Fibroblast of skin of left biceps (primary cell): ENCODE measurements at regions not wholly inside any gene's neighbourhood (a gene's known extent, or its start where the extent isn't known, plus 50 kb on each side); places are given as distances from the start of the nearest gene placed in this dataset.

Experiments
- DNase-seq, 2 experiments: peaks; one replicate each; pipeline ENCODE4 v3.0.0-alpha.2; 2013; ENCODE audit warnings: low read depth in 2 of 2

DNA sequence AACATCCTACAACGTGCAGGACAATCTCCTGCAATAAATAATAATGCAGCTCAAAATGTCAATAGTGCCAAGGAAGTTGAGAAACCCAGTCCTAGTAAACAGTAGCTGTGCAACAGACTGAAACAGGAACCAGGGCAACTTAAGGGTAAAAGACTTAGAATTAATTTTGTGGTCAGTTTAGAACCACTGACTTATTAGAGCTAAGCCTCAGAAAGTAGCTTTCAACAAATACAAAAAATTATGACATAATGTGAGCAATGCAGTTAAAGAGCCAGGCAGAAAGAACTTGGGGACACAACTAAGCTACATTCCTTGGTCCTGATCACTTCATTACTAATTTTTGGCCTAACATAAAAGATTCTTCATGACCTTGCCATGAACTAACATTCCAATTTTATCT is 195.4 kb downstream of the MACC1 start:
- no peak for DNase-seq

GRCh38 chr7:20021066-20021465 is 196.1 kb downstream of the MACC1 start:
- DNase-seq = no peak

DNA sequence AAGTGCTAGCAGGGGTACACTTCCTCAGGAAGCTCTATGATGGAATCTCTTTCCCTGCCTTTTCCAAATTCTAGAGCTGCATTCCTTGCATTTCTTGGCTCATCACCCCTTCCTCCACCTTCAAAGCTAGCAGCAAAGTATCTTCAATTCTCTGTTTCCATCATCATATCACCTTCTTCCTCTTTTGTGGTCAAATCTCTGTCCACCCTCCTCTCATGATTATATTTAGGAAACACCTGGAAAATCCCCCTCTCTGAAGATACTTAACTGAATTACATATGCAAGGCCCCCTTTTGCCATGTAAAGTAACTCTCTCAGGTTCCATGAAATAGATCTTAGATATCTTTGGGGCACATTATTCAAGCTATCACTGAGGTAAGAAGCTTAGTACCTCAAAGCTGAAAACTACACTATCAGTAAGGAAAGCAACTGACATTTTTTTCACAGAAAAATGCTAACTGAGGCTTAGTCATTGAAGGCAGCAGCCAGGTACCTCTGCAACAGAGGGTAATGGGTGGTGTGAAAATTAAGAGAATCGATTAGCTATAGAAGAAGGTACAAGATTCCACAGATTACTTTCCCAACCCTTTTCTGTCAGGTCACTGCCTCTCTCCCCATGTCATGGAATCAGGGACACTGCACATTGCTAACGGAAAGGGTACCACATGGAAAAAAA is 197.3 kb downstream of the MACC1 start:
- no peak for DNase-seq

GRCh38 chr7:20016669-20017068 is 200.5 kb downstream of the MACC1 start:
- DNase-seq = no peak

DNA sequence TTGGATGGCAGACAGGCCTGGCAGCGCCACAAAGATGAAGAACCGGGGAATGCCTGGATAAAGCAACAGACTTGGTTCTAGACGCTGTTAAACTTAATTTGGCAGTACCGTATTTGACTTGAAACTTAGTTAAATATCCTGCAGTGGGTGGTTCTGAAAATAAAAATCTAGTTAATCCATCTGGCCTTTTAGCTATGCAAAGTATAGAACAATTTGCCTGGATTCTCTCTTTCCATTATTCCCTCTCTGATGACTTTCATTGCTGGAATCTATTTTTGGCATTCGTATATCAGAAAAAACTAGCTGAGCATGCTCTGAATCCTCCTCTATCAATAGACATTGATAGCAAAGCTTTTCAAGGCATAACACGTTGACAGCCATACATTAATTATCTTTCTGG is 203.6 kb downstream of the MACC1 start:
- no peak for DNase-seq

GRCh38 chr7:20012100-20012499 is 205.1 kb downstream of the MACC1 start:
- DNase-seq = no peak

GRCh38 chr7:20010877-20011276 is 206.3 kb downstream of the MACC1 start:
- DNase-seq = no peak

- DNase-seq = no peak
These were observed 209.7 kb downstream of the MACC1 start for GRCh38 chr7:20007510-20007909.

DNA sequence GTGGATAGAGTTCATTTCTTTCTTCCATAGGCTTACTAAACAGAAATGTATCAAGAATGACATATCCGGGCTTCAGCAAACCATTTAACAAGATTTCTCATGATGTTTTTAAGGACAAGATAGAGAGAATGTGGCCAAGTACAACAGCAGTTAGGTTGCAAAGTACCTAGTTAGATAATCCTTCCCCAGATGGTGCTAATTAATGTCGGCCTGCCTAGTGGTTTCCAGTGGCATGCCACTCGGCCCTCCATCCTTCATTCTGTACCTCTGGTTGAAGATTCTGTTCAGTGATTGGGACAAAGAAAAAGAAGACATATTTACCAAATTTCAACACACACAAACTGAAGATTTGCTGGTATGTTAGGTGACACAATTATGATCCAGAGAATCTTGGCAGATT is 212.1 kb downstream of the MACC1 start:
- DNase-seq = peak in 1 of 2 experiments; percentile 11

GRCh38 chr7:19999681-20000080 is 217.5 kb downstream of the MACC1 start:
- no peak for DNase-seq

DNA sequence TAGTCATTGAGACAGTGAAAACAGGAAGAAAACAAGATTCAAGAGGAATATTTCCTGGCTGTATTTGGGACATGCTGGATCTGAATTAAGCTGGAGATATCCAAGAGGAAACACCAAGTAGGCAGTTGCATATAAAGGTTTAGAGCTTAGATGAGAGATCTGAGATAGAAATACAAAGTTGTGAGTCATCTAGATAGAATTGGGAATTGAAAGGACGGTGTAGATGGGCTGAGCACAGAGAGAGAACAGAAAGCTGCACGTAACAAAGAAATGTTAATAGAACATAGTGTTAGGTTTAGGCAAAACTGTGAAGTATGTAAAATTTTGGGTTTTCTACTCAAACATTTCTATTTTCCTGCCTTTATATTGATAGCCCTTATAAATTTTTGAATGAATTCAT is 218.5 kb upstream of the TMEM196 start:
- DNase-seq = no peak

- DNase-seq = no peak
These were observed 216.5 kb upstream of the TMEM196 start for GRCh38 chr7:19989906-19990305.

GRCh38 chr7:19988860-19989259 is 215.4 kb upstream of the TMEM196 start:
- DNase-seq = no peak

- no peak for DNase-seq
These were observed 210.8 kb upstream of the TMEM196 start for GRCh38 chr7:19984231-19984632.

DNA sequence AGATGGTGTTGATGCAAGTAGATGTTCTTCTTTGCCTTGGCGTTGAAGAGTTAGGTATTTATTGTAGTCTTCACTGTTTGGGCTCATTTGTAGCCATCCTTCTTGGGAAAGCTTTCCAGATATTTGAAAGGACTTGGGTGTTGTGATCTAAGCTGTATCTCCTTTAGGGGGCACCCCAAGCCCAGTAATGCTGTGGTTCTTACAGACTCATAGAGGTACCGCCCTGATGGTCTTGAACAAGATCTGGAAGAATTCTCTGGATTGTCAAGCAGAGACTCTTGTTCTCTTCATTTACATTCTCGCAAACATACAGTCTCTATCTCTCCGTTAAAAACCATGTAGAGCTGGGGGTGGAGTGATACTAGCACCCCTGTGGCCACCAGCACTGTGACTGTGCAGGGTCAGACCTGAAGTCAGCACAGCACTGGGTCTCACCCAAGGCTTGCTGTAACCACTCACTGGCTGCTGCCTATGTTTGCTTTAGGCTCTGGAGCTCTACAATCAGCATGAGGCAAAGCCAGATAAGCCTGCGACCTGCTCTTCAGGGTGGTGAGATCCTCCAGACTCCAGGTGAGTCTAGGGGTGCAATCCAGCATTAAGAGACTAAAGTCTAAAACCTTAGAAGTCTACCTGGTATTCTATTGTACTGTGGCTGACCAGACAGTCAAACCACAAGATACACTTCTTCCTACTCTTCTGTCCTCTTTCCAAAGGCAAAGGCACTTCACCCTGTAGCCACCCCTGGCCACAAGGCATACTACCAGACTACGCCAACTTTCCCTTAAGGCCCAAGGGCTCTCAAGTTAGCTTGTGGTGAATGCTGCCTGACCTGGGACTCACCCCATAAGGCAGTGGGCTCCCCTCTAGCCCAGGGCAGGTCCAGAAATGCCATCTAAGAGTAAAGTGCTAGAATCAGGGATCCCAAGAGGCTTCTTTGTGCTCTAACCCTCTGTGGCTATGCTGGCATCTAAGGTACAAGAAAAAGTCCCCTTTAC is 209.7 kb upstream of the TMEM196 start:
- DNase-seq = peak; percentile 46 to 58

DNA sequence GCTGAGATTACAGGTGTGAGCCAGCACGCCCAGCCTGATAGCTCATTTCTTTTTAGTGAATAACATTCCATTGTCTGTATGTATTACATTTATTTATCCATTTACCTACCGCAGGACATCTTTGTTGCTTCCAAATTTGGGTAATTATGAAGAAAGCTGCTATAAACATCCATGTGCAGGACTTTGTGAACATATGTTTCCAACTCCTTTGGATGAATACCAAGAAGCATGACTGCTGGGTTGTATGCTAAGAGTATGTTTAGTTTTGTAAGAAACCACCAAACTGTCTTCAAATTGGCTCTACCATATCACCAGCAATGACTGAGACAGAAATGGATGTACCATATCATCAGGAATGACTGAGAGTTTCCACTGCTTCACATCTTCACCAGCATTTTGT is 200.2 kb upstream of the TMEM196 start:
- DNase-seq = no peak

DNA sequence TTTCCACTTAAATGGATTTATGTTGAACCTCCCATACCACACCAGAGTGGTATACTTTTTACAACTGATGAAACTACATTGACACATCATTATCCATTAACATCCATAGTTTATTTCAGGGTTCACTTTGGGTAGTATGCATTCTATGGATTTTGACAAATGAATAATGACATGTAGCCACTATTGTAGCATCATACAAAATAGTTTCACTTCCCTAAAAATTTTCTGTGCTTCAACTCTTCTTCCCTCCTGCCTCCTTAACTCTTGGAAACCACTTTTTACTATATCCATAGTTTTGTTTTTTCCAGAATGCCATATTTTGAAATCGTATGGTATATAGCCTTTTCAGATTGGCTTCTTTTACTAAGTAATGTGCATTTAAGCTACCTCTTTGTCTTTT is 199.5 kb upstream of the TMEM196 start:
- no peak for DNase-seq

DNA sequence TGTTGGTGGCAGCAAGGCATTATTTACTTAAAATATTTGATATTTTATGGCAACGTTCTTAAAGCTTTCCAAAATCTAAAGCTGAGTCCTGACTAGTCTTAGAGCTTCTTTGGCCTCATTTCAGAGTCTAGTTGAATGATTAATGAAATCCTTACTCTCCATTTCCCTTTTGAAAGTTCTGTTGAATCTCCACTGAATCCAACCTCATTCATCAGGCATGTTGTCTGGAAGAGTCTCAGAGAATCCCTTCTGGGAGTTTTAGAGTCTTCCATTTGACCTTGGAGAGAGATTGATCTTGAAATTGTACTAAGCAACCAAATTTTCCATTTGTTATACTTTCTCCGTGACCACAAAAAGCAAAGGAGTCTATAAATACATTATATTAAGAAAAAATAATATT is 198.5 kb upstream of the TMEM196 start:
- no peak for DNase-seq

DNA sequence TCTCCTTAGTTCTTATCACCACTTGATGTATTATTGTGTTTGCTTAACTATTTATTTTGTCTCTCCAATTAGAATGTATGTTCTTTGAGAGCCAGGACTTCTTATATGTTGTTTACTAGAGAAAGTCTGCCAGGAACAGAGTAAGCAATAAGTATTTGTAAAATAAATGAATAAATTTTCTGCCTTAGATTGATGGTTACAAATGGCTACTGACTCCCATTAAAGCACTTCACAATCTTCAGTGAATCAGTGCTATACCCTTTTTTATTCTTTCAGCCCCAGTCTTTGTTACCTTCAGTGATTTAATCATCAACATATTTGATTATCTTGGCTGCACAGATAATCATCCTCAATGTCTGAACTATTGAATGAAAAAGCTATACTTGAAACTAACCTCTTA is 197.1 kb upstream of the TMEM196 start:
- no peak for DNase-seq

- no peak for DNase-seq
These were observed 196.6 kb upstream of the TMEM196 start for GRCh38 chr7:19969859-19970493.

- DNase-seq = no peak
These were observed 190.8 kb upstream of the TMEM196 start for GRCh38 chr7:19964246-19964645.

DNA sequence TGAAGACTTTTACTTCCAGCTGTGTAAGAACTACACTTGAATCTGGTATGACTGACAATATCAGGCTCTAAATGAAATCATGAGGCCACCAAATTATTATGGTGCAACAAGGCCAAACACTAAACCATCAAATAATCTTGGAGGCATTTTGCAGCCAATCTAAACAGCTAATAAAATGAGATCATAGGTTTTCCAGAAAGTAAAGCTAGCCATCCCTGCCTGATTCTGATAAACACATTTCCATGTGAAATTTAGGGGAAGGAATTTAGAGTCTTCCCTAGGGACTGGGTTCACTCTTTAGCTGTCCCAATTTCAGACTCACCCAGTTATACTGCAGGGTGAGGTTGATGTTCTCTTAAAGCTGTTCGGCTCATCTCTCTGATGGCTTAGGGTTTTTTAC is 190.3 kb upstream of the TMEM196 start:
- DNase-seq = no peak
